Astrocyte (in vitro differentiated cells and primary cell): ENCODE measurements at regions not wholly inside any gene's neighbourhood (a gene's known extent, or its start where the extent isn't known, plus 50 kb on each side); places are given as distances from the start of the nearest gene placed in this dataset.

Source experiments
- EZH2 ChIP-seq: IDR thresholded peaks from 2 replicates; pipeline ENCODE4 v1.6.1; 2012; ENCODE audit warnings: mild to moderate bottlenecking, low read length, inconsistent platforms; ENCODE audit not compliant: insufficient read depth
- TF ChIP-seq, protein P1 (sequence below): IDR thresholded peaks from 2 replicates; pipeline ENCODE4 v1.5.1; 2011; ENCODE audit warnings: low read depth, mild to moderate bottlenecking, inconsistent platforms, low read length, moderate library complexity; ENCODE audit not compliant: insufficient read depth

DNA sequence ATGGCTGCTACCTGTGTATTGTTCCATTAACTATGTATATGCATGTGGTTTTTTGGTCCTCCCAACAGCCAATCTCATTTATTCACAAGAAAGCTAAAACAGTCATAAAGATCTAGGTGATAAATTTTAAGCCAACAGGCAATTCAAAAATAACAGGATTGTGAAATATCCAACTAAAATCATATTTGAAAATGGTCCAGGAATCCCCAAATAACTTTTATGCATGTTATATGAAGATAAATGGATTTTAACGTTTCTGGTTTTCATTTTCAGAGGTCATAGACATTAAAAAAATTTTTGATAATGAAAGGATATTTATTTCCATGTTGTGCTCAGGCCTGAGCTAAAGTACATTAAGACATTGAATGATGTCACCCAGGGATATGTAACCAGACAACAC lies 96.8 kb upstream of the JAZF1 start:
- TF ChIP-seq, protein P1, sequence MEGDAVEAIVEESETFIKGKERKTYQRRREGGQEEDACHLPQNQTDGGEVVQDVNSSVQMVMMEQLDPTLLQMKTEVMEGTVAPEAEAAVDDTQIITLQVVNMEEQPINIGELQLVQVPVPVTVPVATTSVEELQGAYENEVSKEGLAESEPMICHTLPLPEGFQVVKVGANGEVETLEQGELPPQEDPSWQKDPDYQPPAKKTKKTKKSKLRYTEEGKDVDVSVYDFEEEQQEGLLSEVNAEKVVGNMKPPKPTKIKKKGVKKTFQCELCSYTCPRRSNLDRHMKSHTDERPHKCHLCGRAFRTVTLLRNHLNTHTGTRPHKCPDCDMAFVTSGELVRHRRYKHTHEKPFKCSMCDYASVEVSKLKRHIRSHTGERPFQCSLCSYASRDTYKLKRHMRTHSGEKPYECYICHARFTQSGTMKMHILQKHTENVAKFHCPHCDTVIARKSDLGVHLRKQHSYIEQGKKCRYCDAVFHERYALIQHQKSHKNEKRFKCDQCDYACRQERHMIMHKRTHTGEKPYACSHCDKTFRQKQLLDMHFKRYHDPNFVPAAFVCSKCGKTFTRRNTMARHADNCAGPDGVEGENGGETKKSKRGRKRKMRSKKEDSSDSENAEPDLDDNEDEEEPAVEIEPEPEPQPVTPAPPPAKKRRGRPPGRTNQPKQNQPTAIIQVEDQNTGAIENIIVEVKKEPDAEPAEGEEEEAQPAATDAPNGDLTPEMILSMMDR, result no peak
- TF ChIP-seq EZH2, result no peak
